Osteoblast (primary cell): ENCODE measurements at regions not wholly inside any gene's neighbourhood (a gene's known extent, or its start where the extent isn't known, plus 50 kb on each side); places are given as distances from the start of the nearest gene placed in this dataset.

ENCODE experiments used
- DNase-seq: peaks from one replicate; pipeline ENCODE4 v3.0.0; 2011; ENCODE audit warnings: low spot score, mixed read lengths; ENCODE audit not compliant: insufficient read length; ENCODE audit errors: missing footprints
- H2AFZ ChIP-seq: 2 replicates; pipeline ENCODE4 v1.6.0; 2011; ENCODE audit warnings: mild to moderate bottlenecking, low read length
- H3K27ac ChIP-seq: 2 replicates; pipeline ENCODE4 v1.5.1; 2011; ENCODE audit warnings: mild to moderate bottlenecking, low read depth, low read length, moderate library complexity
- H3K27me3 ChIP-seq: 2 replicates; pipeline ENCODE4 v1.6.0; 2012; ENCODE audit warnings: mild to moderate bottlenecking, control low read depth, inconsistent platforms, low read length, moderate library complexity; ENCODE audit not compliant: insufficient read depth
- H3K36me3 ChIP-seq: 2 replicates; pipeline ENCODE4 v1.5.1; 2011; ENCODE audit warnings: mild to moderate bottlenecking, low read length, control low read depth, moderate library complexity; ENCODE audit not compliant: insufficient read depth
- H3K4me1 ChIP-seq: 2 replicates; pipeline ENCODE4 v1.5.1; 2011; ENCODE audit warnings: mild to moderate bottlenecking, low read length, control low read depth, moderate library complexity; ENCODE audit not compliant: insufficient read depth
- H3K4me2 ChIP-seq: 2 replicates; pipeline ENCODE4 v1.6.0; 2011; ENCODE audit warnings: mild to moderate bottlenecking, low read length; ENCODE audit not compliant: insufficient read depth
- H3K4me3 ChIP-seq: fragments of 200-600 bp; sonication (generic); 3 replicates; pipeline ENCODE4 v1.5.1; 2012; ENCODE audit warnings: mild to moderate bottlenecking, low read length, inconsistent platforms; ENCODE audit not compliant: insufficient read depth
- H3K79me2 ChIP-seq: 2 replicates; pipeline ENCODE4 v1.6.0; 2012; ENCODE audit warnings: mild to moderate bottlenecking, low read length, control low read depth, inconsistent platforms; ENCODE audit not compliant: insufficient read depth
- H3K9me3 ChIP-seq: 2 replicates; pipeline ENCODE4 v1.5.1; 2011; ENCODE audit warnings: low read depth, low read length, control low read depth
- H4K20me1 ChIP-seq: 2 replicates; pipeline ENCODE4 v1.6.0; 2012; ENCODE audit warnings: mild to moderate bottlenecking, low read length, control low read depth; ENCODE audit not compliant: insufficient read depth
- TF ChIP-seq, protein P1 (sequence below): IDR thresholded peaks from 2 replicates; pipeline ENCODE4 v1.5.1; 2011; ENCODE audit warnings: mild to moderate bottlenecking, low read depth, low read length, moderate library complexity; ENCODE audit errors: extremely low read depth

GRCh38 chr6:155623450-155624178, 168.0 kb upstream of the NOX3 start:
- H3K36me3 ChIP-seq: no peaks in the 10 kb centered on the region
- TF ChIP-seq, protein P1, sequence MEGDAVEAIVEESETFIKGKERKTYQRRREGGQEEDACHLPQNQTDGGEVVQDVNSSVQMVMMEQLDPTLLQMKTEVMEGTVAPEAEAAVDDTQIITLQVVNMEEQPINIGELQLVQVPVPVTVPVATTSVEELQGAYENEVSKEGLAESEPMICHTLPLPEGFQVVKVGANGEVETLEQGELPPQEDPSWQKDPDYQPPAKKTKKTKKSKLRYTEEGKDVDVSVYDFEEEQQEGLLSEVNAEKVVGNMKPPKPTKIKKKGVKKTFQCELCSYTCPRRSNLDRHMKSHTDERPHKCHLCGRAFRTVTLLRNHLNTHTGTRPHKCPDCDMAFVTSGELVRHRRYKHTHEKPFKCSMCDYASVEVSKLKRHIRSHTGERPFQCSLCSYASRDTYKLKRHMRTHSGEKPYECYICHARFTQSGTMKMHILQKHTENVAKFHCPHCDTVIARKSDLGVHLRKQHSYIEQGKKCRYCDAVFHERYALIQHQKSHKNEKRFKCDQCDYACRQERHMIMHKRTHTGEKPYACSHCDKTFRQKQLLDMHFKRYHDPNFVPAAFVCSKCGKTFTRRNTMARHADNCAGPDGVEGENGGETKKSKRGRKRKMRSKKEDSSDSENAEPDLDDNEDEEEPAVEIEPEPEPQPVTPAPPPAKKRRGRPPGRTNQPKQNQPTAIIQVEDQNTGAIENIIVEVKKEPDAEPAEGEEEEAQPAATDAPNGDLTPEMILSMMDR: no peak
- no peaks in the 10 kb centered on the region for H3K9me3 ChIP-seq
- no peak for DNase-seq
- H3K4me3 ChIP-seq: no peak overlapping the region
- H2AFZ ChIP-seq: no peak overlapping the region
- H3K27ac ChIP-seq: no peak overlapping the region
- H3K4me1 ChIP-seq: no peaks in the 10 kb centered on the region
- H3K79me2 ChIP-seq: no peaks in the 10 kb centered on the region
- H3K27me3 ChIP-seq: no peaks in the 10 kb centered on the region
- H3K4me2 ChIP-seq: no peak overlapping the region
- H4K20me1 ChIP-seq: no peaks in the 10 kb centered on the region

DNA sequence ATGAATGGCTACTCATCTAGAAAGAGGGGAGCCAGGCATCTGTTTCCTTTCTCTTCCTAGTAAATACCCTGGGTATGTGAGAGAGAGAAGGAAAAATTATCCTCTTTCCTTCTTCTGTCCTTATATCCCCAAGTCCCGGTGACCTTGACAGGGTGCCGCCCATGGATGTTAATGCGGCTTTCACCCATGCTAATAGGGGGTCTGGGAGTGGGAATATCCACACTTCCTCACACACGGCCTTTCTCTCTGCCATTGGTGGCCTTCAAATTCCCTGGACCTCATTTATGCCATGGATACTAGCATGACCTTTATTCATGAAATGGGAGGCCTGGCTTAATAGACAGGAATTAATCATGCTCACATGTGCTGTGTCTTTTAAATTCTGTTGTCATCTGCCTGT, 159.0 kb upstream of the NOX3 start:
- Histone ChIP-seq H3K27me3 (no peaks in the 10 kb centered on the region), H2AFZ (no peak overlapping the region), H3K4me1 (no peaks in the 10 kb centered on the region), H3K9me3 (no peaks in the 10 kb centered on the region), H3K27ac (no peak overlapping the region), H3K4me2 (no peak overlapping the region), H3K4me3 (no peak overlapping the region), H3K36me3 (no peaks in the 10 kb centered on the region), H3K79me2 (no peaks in the 10 kb centered on the region), H4K20me1 (no peaks in the 10 kb centered on the region)
- TF ChIP-seq, protein P1: no peak
- no peak for DNase-seq

GRCh38 chr6:155611742-155612141, 156.1 kb upstream of the NOX3 start:
- no peak overlapping the region for H3K4me2 ChIP-seq
- no peaks in the 10 kb centered on the region for H4K20me1 ChIP-seq
- no peak overlapping the region for H2AFZ ChIP-seq
- H3K36me3 ChIP-seq: no peaks in the 10 kb centered on the region
- H3K27me3 ChIP-seq: no peaks in the 10 kb centered on the region
- H3K79me2 ChIP-seq: no peaks in the 10 kb centered on the region
- H3K27ac ChIP-seq: no peak overlapping the region
- H3K4me3 ChIP-seq: no peak overlapping the region
- no peaks in the 10 kb centered on the region for H3K4me1 ChIP-seq
- H3K9me3 ChIP-seq: no peaks in the 10 kb centered on the region
- TF ChIP-seq, protein P1: no peak
- no peak for DNase-seq

GRCh38 chr6:155604991-155605390, 149.4 kb upstream of the NOX3 start:
- TF ChIP-seq, protein P1: no peak
- no peaks in the 10 kb centered on the region for H3K27me3 ChIP-seq
- H3K9me3 ChIP-seq: no peaks in the 10 kb centered on the region
- peak; percentile 30 for DNase-seq
- no peak overlapping the region for H3K27ac ChIP-seq
- no peaks in the 10 kb centered on the region for H3K79me2 ChIP-seq
- H3K4me3 ChIP-seq: no peak overlapping the region
- H3K4me1 ChIP-seq: no peaks in the 10 kb centered on the region
- H3K4me2 ChIP-seq: no peak overlapping the region
- H3K36me3 ChIP-seq: no peaks in the 10 kb centered on the region
- H4K20me1 ChIP-seq: no peaks in the 10 kb centered on the region
- no peak overlapping the region for H2AFZ ChIP-seq
